GF-D8 (cell line): ENCODE measurements at regions not wholly inside any gene's neighbourhood (a gene's known extent, or its start where the extent isn't known, plus 50 kb on each side); places are given as distances from the start of the nearest gene placed in this dataset.

Experiments
- DNase-seq: peaks from one replicate; lab custom pipeline; 2025; lab: John Stamatoyannopoulos, UW

DNA sequence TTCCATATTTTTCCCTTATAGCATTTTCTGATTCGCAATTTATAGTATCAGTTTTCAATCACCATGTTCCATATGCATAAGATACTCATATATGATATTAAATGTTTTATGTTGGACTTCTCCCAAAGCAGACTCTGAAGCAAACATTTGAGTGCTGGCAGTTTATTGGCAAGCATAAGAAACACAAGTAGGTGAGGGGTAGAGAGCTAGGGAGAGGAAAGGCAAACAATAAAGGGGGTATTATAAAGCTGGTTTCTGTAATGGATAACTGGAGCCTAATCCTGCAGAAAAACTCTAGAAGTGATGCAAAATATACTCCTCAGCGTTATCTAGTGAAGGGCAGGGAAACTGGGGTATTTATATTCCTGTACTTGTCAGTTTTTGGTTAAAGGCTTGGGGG is 491.5 kb upstream of the TGFBR2 start:
- no peak for DNase-seq

GRCh38 chr3:30122359-30122758 is 484.0 kb upstream of the TGFBR2 start:
- DNase-seq: no peak

DNA sequence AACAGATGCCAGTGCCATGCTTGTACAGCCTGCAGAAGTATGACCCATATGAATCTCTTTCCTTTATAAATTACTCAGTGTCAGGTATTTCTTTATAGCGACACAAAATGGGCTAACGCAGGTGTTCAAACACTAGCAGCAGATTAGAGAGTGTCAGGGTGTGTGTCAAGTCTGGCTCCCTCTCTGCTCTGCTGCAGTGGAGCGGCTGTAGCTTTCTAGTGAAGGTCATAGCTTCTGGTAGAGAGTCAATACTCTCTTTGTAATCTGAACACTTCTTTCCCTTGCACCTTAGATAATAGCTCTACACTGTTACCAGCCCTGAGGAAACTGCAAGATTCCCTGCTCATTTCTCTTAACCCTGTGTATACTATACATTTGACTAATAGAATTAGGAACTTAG is 483.2 kb upstream of the TGFBR2 start:
- DNase-seq: no peak

DNA sequence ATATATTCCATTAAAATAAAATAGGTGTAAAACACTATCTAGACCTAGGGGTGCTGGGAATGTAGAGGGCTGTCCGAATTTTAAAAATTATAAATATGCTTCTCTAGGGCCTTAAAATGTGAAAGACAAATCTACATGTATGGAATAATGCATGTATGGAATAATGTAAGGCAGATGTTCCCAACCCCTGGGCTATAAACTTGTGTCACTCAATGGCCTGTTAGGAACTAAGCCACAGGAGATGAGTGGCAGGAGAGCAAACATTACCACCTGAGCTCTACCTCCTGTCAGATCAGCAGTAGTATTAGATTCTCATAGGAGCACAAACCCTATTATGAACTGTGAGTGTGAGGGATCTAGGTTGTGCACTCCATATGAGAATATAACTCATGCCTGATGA is 482.6 kb upstream of the TGFBR2 start:
- DNase-seq: no peak

- DNase-seq: no peak
Measured at GRCh38 chr3:30124435-30125370, 481.7 kb upstream of the TGFBR2 start.

DNA sequence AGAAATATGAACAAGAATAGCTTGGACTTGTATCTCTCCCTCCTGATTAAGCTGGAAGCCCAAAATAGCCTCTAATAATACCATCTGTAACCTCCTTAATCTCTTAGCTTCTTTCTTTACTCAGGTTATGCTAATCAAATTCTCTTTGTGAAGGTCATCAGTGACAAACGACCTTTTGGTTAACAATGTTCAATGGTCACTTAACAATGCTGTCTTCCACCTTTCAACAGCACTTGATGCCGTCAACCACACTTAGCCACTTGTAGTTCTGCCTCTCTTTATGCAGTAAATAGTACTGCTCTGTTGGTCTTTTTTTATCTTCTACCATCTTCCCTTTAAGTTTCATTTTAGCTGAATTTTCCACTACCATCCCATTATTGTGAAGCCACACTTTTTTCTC is 476.6 kb upstream of the TGFBR2 start:
- DNase-seq: no peak

DNA sequence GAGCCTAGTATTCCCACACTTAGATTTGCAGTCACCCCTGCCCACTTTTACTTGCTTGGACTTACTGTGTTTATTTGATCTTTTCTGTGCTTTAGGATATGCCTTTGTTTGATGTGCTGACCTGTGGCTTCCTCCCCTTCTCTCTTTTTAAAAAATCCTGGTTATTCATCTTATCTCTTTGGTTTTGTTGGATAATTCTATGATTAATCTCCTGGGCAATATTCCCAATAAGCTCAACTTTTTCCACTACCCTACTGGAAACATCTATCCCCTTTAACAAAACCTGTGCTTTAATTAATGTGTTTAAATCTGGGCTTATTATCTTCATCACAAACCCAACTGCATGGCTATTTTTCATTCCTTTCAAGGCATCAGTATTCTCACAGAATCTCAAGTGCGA is 476.0 kb upstream of the TGFBR2 start:
- DNase-seq: no peak

DNA sequence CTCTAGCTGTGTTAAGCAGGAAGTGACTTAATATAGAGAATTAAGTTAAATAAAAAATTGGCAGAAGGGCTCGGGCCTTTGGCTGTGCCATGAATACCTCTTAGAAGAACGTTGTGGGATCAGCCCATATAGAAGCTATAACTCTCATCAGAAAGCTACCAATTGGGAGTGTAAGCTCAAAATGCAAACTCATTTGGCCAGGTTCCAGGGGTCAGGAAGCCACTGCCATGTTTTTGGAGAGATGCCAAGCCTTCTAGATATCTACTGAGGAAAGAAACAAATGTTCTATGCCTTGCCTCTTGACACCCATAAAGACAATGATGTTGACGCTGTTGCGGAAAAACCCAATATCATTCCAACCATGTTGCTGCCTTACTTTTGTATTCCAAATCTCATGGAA is 475.2 kb upstream of the TGFBR2 start:
- DNase-seq: no peak

GRCh38 chr3:30135190-30135589 is 471.2 kb upstream of the TGFBR2 start:
- DNase-seq: no peak

DNA sequence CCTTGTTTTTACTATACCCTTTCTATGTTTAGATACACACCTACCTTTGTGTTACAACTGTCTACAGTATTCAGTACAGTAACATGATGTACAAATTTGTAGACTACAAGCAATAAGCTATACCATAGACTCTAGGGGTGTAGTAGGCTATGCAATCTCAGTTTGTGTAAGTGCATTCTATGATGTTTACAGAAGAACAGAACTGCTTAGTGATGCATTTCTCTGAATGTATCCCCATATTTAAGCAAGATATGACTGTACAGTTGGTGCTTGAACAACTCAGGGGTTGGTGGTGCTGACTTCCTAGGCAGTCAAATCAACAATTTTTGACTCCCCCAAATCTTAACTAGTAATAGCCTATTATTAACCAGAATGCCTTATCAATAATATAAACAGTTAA is 467.1 kb upstream of the TGFBR2 start:
- no peak for DNase-seq

GRCh38 chr3:30140356-30141075 is 465.9 kb upstream of the TGFBR2 start:
- no peak for DNase-seq

DNA sequence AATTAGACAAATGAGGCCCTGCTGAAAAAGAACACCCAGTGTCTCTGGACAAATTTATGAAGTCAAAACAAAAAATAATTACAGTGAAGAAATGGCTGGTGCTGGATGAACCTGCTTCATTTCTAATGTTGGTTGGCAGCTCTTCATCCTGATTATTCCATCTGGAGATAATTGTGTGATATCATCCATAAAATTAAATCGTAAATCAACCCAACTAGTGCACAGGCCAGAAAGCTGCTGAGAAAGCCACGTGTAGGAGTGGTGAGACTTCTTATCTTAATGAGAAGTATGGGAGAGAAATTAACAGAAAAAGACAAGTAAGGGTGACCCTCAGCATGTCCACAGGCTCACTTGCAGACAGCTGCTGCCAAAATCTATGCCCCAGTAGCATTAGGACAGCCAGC is 465.2 kb upstream of the TGFBR2 start:
- DNase-seq: no peak

DNA sequence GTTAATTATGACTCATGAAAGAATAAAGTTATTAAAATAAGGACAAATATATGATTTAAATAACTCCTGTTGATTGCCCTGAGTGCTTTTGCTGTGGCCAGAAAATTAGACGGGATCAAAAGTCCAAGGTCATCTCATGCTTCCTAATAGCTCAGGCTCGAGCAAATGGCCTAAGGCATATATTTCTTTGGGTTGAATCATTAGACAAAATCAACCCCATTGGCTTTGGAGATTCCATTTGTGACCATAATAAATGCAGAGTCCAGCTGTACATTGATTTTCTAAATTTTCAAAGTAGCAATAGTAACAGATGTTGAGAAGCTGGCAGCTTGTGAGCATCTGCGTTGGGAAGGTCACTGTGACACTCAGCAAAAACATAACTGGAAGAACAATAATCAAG is 464.5 kb upstream of the TGFBR2 start:
- no peak for DNase-seq

DNA sequence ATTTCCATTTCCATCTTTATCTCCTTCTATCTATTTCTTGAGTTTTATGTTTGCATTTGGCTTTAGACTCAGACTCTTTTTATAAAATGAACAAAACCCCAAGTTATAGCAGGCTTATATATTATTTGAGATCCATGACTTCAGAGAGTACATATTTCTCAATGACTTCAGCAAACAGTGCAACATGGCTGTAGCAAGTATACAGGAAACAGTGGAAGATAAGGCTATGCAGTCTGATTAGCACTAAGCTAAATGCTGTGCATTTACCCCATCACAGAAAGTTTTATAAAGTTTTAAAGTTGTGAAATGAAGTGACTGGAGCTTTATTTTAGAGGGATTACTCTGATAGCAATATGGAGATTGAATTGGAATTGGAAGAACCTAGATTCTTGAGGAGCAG is 463.5 kb upstream of the TGFBR2 start:
- no peak for DNase-seq

DNA sequence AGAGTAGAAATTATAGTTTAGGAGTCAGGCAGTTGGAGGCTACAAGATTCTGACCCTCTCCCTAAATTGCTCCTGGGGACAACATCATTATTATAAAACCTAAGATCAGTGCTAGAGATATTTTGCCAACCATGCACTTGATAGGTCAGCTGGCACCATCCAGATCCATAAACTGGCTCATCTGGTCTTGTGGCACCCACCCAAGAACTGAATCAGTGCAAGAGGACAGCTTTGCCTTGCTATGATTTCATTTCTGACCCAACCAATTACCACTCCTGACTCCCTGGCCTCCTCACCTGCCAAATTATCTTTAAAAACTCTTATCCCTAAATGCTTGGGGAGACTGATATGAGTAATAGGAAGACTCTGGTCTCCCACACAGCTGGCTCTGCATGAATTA is 461.1 kb upstream of the TGFBR2 start:
- DNase-seq: no peak

- DNase-seq: no peak
Measured at GRCh38 chr3:30146978-30147377, 459.4 kb upstream of the TGFBR2 start.

DNA sequence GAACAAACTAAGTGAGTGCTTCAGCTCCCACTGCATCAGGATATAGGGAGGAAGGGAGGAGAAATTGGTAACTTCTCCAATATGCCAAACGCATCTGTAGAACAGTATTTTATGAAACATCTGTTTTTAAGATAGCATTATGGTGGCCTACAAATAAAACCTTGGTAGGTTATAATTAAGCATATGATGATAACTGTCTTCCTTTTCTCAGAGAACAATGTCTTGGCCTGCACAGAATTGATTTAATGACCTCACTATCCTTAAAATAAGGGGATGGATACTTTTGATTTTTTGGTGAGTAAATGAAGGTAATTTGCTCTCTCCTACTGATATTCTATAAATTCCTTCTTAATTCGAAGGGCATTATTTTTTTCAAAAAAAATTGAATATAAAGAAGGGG is 451.5 kb upstream of the TGFBR2 start:
- no peak for DNase-seq

DNA sequence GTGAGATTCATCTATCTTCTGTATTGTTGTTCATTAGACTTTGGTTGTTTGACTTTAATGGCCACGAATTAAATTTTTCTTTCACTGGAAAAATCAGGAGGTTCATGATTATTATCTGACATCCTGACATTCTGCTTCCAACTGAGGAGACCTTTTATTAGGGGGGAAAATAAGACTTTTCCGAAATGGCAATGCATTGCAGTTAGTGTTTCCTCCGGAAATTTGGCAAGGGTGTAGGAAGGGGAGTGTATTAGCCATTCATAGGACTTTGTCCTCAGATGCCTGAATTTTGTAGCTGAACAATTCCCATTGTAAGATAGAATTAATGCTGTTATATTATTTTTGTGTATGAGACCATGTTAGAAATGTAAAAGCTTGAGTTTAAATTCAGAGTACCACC is 450.6 kb upstream of the TGFBR2 start:
- DNase-seq: no peak

- DNase-seq: no peak
Measured at GRCh38 chr3:30156586-30157498, 449.6 kb upstream of the TGFBR2 start.

GRCh38 chr3:30161375-30161774 is 445.0 kb upstream of the TGFBR2 start:
- DNase-seq: no peak

GRCh38 chr3:30162579-30162978 is 443.8 kb upstream of the TGFBR2 start:
- no peak for DNase-seq

DNA sequence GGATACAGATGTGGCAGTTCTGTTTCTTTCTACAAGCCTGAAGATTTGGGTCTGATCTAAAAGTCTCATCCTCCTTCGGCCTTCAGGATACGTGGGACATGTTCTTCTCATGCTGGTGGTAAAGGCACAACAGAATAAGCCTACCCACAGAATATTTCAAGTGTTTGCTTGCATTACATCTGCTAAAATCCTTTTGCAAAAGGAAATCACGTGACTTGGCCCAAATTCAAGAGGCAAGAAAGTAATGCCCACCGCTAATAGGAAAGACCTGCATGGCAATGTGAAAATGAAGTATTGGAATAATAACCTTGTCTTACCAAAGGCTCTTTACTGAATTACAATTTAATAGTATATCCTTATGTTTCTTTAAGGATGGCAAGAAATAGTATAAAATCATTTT is 439.9 kb upstream of the TGFBR2 start:
- no peak for DNase-seq
